OCI-LY3 (cell line): ENCODE measurements at regions not wholly inside any gene's neighbourhood (a gene's known extent, or its start where the extent isn't known, plus 50 kb on each side); places are given as distances from the start of the nearest gene placed in this dataset.
A peak's percentile ranks its signal among the peaks of the same experiment; 100 is the strongest.

ENCODE experiments used
- H2AFZ ChIP-seq: fragments of 200-600, 300-600 bp; shearing (Covaris generic); 2 replicates; pipeline ENCODE4 v1.6.0; 2014; ENCODE audit warnings: antibody characterized with exemption, low read depth, low read length
- H3K27ac ChIP-seq: fragments of 200-600, 300-600 bp; sonication (generic); 2 replicates; pipeline ENCODE4 v1.5.1; 2014; ENCODE audit warnings: mild to moderate bottlenecking, low read length, moderate library complexity, mixed read lengths
- H3K27me3 ChIP-seq: fragments of 200-600, 300-600 bp; sonication (generic); 2 replicates; pipeline ENCODE4 v1.6.1; 2014; ENCODE audit warnings: low read depth, low read length, mixed read lengths
- H3K36me3 ChIP-seq: fragments of 200-600, 300-600 bp; sonication (generic); replicated peaks from 2 replicates; pipeline ENCODE3; 2014; ENCODE audit warnings: low read depth, low read length, mixed read lengths
- H3K4me1 ChIP-seq: fragments of 300-600, 200-600 bp; sonication (generic); 2 replicates; pipeline ENCODE4 v1.6.1; 2014; ENCODE audit warnings: low read length, mixed read lengths
- H3K4me2 ChIP-seq: fragments of 200-600, 300-600 bp; sonication (generic); 2 replicates; pipeline ENCODE4 v1.6.1; 2014; ENCODE audit warnings: low read length, mixed read lengths
- H3K4me3 ChIP-seq: fragments of 300-600, 200-600 bp; sonication (generic); 2 replicates; pipeline ENCODE4 v1.5.1; 2014; ENCODE audit warnings: antibody characterized with exemption, mild to moderate bottlenecking, low read length, moderate library complexity
- H3K79me2 ChIP-seq: fragments of 300-600, 200-600 bp; shearing (Covaris generic); 2 replicates; pipeline ENCODE4 v1.6.1; 2014; ENCODE audit warnings: mild to moderate bottlenecking, low read length, mixed read lengths
- H3K9ac ChIP-seq: fragments of 300-600, 200-600 bp; shearing (Covaris generic); 2 replicates; pipeline ENCODE4 v1.6.0; 2014; ENCODE audit warnings: mild to moderate bottlenecking, low read length, moderate library complexity
- H3K9me3 ChIP-seq: fragments of 200-600, 300-600 bp; shearing (Covaris generic); 2 replicates; pipeline ENCODE4 v1.6.1; 2014; ENCODE audit warnings: low read length, mixed read lengths; ENCODE audit not compliant: insufficient read depth
- H4K20me1 ChIP-seq: fragments of 200-600, 300-600 bp; sonication (generic); 2 replicates; pipeline ENCODE4 v1.6.1; 2016; ENCODE audit warnings: low read length, mixed read lengths; ENCODE audit not compliant: insufficient read depth
- CTCF ChIP-seq: fragments of 200-600, 300-600 bp; sonication (generic); IDR thresholded peaks from 2 replicates; pipeline ENCODE4 v1.5.1; 2014; ENCODE audit warnings: antibody characterized with exemption, low read length, low read depth
- EZH2phosphoT487 ChIP-seq: fragments of 200-600 bp; shearing (Covaris generic); IDR thresholded peaks from 2 replicates; pipeline ENCODE4 v1.6.1; 2018; ENCODE audit warnings: antibody characterized with exemption, mixed run types, low read depth

- TF ChIP-seq EZH2phosphoT487, result no peak
- no peak for TF ChIP-seq CTCF
- Histone ChIP-seq H2AFZ (no peak overlapping the region), H3K4me1 (no peaks in the 10 kb centered on the region)
These were observed 343.1 kb upstream of the CDH2 start for GRCh38 chr18:28519997-28520396.

DNA sequence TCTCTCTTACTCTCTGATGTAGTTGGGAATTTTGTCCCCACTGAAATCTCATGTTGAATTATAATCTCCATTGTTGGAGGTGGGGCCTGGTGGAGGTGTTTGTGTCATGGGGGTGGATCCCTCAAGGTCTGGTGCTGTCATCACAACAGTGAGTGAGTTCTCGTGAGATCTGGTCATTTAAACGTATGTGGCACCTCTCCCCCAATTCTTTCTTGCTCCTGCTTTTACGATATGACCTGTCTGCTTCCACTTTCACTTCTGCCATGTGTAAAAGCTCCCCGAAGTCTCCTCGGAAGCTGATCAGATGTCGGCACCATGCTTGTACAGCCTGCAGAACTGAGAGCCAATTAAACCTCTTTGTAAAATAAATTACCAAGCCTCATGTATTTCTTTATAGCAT is 337.8 kb upstream of the CDH2 start:
- no peak overlapping the region for H3K4me3 ChIP-seq
- H3K4me2 ChIP-seq, result no peak overlapping the region
- TF ChIP-seq CTCF (no peak), EZH2phosphoT487 (no peak)

More at GRCh38 chr18:28519997-28520396, 343.1 kb upstream of the CDH2 start:
- H3K4me3 ChIP-seq, result no peak overlapping the region
- no peaks in the 10 kb centered on the region for H3K9me3 ChIP-seq
- no peaks in the 10 kb centered on the region for H3K27me3 ChIP-seq
- no peaks in the 10 kb centered on the region for H4K20me1 ChIP-seq
- no peak overlapping the region for H3K9ac ChIP-seq
- H3K36me3 ChIP-seq, result no peaks in the 10 kb centered on the region
- no peak overlapping the region for H3K27ac ChIP-seq
- no peaks in the 10 kb centered on the region for H3K79me2 ChIP-seq
- no peak overlapping the region for H3K4me2 ChIP-seq

GRCh38 chr18:28512357-28512756 is 335.4 kb upstream of the CDH2 start:
- no peak overlapping the region for H2AFZ ChIP-seq
- H3K9me3 ChIP-seq, result no peaks in the 10 kb centered on the region
- no peaks in the 10 kb centered on the region for H4K20me1 ChIP-seq
- H3K79me2 ChIP-seq, result no peaks in the 10 kb centered on the region
- no peak overlapping the region for H3K9ac ChIP-seq
- no peaks in the 10 kb centered on the region for H3K36me3 ChIP-seq
- peaks cover 6% of the 10 kb centered on the region; the same call in 1 of the 2 replicates for H3K4me1 ChIP-seq
- peak overlapping the region; percentile 2; the same call in 1 of the 2 replicates for H3K4me2 ChIP-seq
- no peak overlapping the region for H3K4me3 ChIP-seq
- H3K27me3 ChIP-seq, result no peaks in the 10 kb centered on the region
- H3K27ac ChIP-seq, result no peak overlapping the region
- no peak for TF ChIP-seq CTCF
- no peak for TF ChIP-seq EZH2phosphoT487

More for the DNA sequence above, 337.8 kb upstream of the CDH2 start:
- no peak overlapping the region; the same call in 1 of the 2 replicates for H2AFZ ChIP-seq
- H3K9me3 ChIP-seq, result no peaks in the 10 kb centered on the region
- no peaks in the 10 kb centered on the region for H3K79me2 ChIP-seq
- no peaks in the 10 kb centered on the region for H4K20me1 ChIP-seq
- no peaks in the 10 kb centered on the region for H3K36me3 ChIP-seq
- H3K4me1 ChIP-seq, result peaks cover 6% of the 10 kb centered on the region; the same call in 1 of the 2 replicates
- no peaks in the 10 kb centered on the region for H3K27me3 ChIP-seq
- no peak overlapping the region for H3K27ac ChIP-seq
- no peak overlapping the region for H3K9ac ChIP-seq

- no peaks in the 10 kb centered on the region for H3K36me3 ChIP-seq
- TF ChIP-seq EZH2phosphoT487 (no peak), CTCF (no peak)
- H3K27ac ChIP-seq, result no peak overlapping the region
- no peaks in the 10 kb centered on the region for H3K27me3 ChIP-seq
- H3K4me3 ChIP-seq, result no peak overlapping the region
- H3K79me2 ChIP-seq, result no peaks in the 10 kb centered on the region
- no peak overlapping the region for H2AFZ ChIP-seq
- H3K9me3 ChIP-seq, result no peaks in the 10 kb centered on the region
- peaks cover 6% of the 10 kb centered on the region; the same call in 1 of the 2 replicates for H3K4me1 ChIP-seq
- H4K20me1 ChIP-seq, result no peaks in the 10 kb centered on the region
- H3K9ac ChIP-seq, result no peak overlapping the region
- H3K4me2 ChIP-seq, result no peak overlapping the region
These were observed 334.5 kb upstream of the CDH2 start for GRCh38 chr18:28511413-28511821.
